ENCODE measurements at regions not wholly inside any gene's neighbourhood (a gene's known extent, or its start where the extent isn't known, plus 50 kb on each side); places are given as distances from the start of the nearest gene placed in this dataset.

DNA sequence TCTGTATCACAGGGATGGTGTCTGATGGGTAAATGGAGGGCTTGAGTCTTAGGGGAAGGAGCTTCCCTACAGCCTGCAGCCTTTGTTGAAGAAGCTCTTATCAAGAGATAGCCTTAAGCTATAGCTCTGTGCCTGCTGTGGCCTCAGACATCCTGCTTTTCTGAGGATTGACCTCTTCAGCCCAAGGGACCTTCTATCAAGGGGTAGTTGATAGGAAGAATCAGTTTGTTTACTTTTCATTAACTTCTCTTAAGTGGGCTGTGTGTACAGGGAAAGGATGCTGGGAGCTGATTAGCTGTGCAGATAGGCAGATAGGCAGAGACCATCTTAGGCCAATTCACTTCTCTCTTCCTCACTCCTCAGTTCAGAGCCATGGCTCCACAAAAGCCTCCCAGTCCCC, 151.8 kb upstream of the CADM1 start:
- in situ Hi-C loops (cut with HindIII; ENCODE audit: low sequenced_read_pairs): no loop called here

DNA sequence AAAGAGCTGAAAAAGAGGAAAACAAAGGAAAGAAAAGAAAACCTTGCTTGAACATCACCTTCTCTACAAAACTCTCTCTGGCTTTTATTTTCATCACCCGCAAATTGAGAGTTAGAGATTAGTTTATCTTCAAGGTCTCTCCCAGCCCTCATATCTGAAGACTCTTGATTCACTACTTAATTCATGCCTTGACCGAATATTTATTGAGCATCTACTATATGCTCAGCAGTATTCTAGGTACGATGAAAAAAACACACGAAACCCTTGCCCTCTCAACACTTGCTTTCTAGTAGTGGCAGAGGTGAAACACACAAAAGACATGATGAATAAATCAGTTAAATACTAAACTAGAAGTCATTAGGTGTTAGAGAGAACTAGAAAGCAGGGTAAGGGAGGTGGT, 150.6 kb upstream of the CADM1 start:
- in situ Hi-C loops (cut with HindIII; ENCODE audit: low sequenced_read_pairs): no loop called here
- H3K4me3 ChIP-seq (ENCODE audit: low read depth, low read length): no peak overlapping the region
- no peak for DNase-seq (ENCODE audit: low read depth)
- TF ChIP-seq, protein P1, sequence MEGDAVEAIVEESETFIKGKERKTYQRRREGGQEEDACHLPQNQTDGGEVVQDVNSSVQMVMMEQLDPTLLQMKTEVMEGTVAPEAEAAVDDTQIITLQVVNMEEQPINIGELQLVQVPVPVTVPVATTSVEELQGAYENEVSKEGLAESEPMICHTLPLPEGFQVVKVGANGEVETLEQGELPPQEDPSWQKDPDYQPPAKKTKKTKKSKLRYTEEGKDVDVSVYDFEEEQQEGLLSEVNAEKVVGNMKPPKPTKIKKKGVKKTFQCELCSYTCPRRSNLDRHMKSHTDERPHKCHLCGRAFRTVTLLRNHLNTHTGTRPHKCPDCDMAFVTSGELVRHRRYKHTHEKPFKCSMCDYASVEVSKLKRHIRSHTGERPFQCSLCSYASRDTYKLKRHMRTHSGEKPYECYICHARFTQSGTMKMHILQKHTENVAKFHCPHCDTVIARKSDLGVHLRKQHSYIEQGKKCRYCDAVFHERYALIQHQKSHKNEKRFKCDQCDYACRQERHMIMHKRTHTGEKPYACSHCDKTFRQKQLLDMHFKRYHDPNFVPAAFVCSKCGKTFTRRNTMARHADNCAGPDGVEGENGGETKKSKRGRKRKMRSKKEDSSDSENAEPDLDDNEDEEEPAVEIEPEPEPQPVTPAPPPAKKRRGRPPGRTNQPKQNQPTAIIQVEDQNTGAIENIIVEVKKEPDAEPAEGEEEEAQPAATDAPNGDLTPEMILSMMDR (IDR thresholded peaks at IDR 0.05; ENCODE audit: low read depth, low read length, missing control alignments): no peak

More for the DNA sequence above, 151.8 kb upstream of the CADM1 start:
- no peak overlapping the region for H3K4me3 ChIP-seq (ENCODE audit: low read depth, low read length)
- no peak for DNase-seq (ENCODE audit: low read depth)
- TF ChIP-seq, protein P1 (IDR thresholded peaks at IDR 0.05; ENCODE audit: low read depth, low read length, missing control alignments): no peak

DNA sequence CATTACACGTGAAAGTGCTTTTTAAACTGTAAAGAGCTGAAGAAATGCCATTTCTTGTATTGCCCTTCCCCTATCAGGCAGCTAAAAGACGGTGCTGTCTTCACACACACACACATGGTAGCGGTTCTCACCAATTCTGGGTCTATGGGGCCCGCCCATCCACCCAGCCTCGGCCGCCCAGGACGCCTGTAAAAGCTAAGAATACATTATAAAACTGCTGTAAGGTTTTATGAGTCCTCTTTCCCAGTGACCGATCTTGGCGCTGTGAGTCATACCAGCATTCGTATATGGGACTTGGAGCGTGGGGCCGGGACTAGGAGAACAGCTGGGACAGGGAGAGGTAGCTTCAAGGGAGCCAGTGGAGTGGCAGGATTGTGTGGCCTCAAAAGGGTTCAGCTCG, 149.7 kb upstream of the CADM1 start:
- in situ Hi-C loops (cut with HindIII; ENCODE audit: low sequenced_read_pairs): no loop called here
- no peak overlapping the region for H3K4me3 ChIP-seq (ENCODE audit: low read depth, low read length)
- no peak for DNase-seq (ENCODE audit: low read depth)
- TF ChIP-seq, protein P1 (IDR thresholded peaks at IDR 0.05; ENCODE audit: low read depth, low read length, missing control alignments): no peak

DNA sequence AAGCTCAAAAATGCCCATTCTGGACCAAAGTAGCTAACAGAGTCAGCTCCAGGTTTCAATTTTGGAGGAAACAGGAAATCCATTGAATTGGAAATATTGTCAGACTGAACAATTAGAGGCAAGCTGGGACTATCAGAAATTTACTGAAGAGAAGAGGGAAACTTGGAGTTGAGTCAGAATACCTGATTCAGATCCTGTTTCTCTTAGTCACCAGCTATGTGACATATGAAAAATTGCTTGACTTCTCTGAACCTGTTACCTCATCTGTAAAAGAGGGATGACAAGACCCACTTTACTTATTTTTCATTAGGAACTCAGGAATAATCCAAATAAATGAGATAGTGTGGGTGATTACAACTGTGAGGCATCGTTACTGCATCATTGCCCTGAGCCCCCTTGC, 148.9 kb upstream of the CADM1 start:
- DNase-seq (ENCODE audit: low read depth): no peak

DNA sequence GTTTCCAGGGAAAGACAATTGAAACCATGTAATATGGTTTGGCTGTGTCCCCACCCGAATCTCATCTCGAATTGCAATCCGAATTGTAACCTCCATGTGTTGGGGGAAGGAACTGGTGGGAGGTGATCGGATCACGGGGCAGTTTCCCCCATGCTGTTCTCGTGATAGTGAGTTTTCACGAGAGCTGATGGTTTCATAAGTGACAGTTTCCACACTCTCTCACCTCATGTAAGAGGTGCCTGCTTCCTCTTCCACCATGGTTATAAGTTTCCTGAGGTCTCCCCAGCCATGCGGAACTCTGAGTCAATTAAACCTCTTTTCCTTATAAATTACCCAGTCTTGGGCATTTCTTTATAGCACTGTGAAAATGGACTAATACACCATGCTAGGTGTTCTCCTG, 148.3 kb upstream of the CADM1 start:
- DNase-seq (ENCODE audit: low read depth): no peak
- in situ Hi-C loops (cut with HindIII; ENCODE audit: low sequenced_read_pairs): no loop called here

More for the DNA sequence above, 148.9 kb upstream of the CADM1 start:
- in situ Hi-C loops (cut with HindIII; ENCODE audit: low sequenced_read_pairs): no loop called here
- no peak overlapping the region for H3K4me3 ChIP-seq (ENCODE audit: low read depth, low read length)
- TF ChIP-seq, protein P1 (IDR thresholded peaks at IDR 0.05; ENCODE audit: low read depth, low read length, missing control alignments): no peak

DNA sequence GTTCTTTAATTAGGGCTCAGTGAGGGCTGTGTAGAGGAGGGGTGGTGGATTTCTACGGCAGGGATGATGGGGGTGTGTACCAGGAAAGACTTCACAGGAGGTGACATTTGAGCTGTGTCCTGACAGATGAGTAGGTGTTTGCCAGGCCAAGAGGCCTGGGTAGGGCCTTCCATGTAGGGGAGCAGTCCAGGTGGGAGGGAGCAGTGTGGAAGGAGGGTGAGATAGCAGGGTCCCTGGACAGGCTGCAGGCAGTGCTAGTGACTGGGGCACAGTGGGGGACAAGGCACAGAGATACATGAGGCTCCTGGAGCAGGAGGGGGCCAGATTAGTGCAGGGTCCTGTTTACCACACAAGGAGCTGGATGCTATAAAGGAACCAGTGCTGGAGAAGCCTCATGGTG, 147.9 kb upstream of the CADM1 start:
- in situ Hi-C loops (cut with HindIII; ENCODE audit: low sequenced_read_pairs): no loop called here
- TF ChIP-seq, protein P1 (IDR thresholded peaks at IDR 0.05; ENCODE audit: low read depth, low read length, missing control alignments): no peak
- no peak for DNase-seq (ENCODE audit: low read depth)
- no peak overlapping the region for H3K4me3 ChIP-seq (ENCODE audit: low read depth, low read length)

More for the DNA sequence above, 148.3 kb upstream of the CADM1 start:
- TF ChIP-seq, protein P1 (IDR thresholded peaks at IDR 0.05; ENCODE audit: low read depth, low read length, missing control alignments): no peak
- H3K4me3 ChIP-seq (ENCODE audit: low read depth, low read length): no peak overlapping the region

DNA sequence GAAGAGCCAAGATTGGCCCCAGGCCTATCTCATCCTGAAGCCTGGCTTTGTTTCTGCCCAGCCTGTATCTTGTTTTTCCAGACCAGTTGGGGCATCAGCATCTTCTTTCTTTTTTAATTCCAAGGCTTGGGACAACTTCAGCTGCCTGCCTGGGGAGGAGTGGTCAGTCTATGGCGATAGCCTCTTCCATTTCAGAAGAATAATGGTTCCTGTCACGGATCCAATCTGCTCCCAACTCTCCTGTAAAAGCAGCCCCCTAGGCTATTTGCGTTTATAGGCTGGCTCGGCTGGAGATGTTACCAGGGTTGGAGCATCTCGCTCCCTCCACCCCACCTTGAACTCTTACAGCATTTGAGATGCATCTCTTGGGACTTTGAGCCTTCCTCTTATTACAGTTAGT, 145.2 kb upstream of the CADM1 start:
- in situ Hi-C loops (cut with HindIII; ENCODE audit: low sequenced_read_pairs): no loop called here
- TF ChIP-seq, protein P1 (IDR thresholded peaks at IDR 0.05; ENCODE audit: low read depth, low read length, missing control alignments): no peak
- H3K4me3 ChIP-seq (ENCODE audit: low read depth, low read length): no peak overlapping the region
- DNase-seq (ENCODE audit: low read depth): no peak
